Uterus (tissue), 2 donors: ENCODE measurements at regions not wholly inside any gene's neighbourhood (a gene's known extent, or its start where the extent isn't known, plus 50 kb on each side); places are given as distances from the start of the nearest gene placed in this dataset.

Experiments
- CTCF ChIP-seq, 4 experiments: fragments of 200-600 bp in 2 of 4; fragments of 450-650 bp in 2 of 4; sonication (generic) in 2 of 4; IDR thresholded peaks; one replicate each; pipeline ENCODE4 v1.5.1; 2016 to 2019; ENCODE audit warnings: antibody characterized with exemption in 4 of 4, mild to moderate bottlenecking in 2 of 4, moderate library complexity in 1 of 4
- POLR2A ChIP-seq, 2 donors: fragments of 450-650 bp; IDR thresholded peaks; one replicate each; pipeline ENCODE4 v1.6.1; 2016; ENCODE audit warnings: antibody characterized with exemption in 2 of 2, mild to moderate bottlenecking in 1 of 2, moderate library complexity in 1 of 2

GRCh38 chr14:27927519-27927918, 839.1 kb upstream of the FOXG1 start:
- no peak for TF ChIP-seq CTCF (IDR thresholded peaks at IDR 0.05)
- no peak for TF ChIP-seq POLR2A (IDR thresholded peaks at IDR 0.05)
